ENCODE measurements at regions not wholly inside any gene's neighbourhood (a gene's known extent, or its start where the extent isn't known, plus 50 kb on each side); places are given as distances from the start of the nearest gene placed in this dataset.

GRCh38 chr3:94304954-94305353, 242.1 kb downstream of the NSUN3 start:
- TF ChIP-seq EP300 (IDR thresholded peaks at IDR 0.05) (no peak), CTCF (IDR thresholded peaks at IDR 0.05) (no peak)

Measured in stomach (tissue), 4 donors.